Natural killer cell (primary cell): ENCODE measurements at regions not wholly inside any gene's neighbourhood (a gene's known extent, or its start where the extent isn't known, plus 50 kb on each side); places are given as distances from the start of the nearest gene placed in this dataset.

Experiments
- ATAC-seq, 3 donors: fragments of 150-1000 bp in 2 of 3; fragments of 200-7000 bp in 1 of 3; cut with Tn5 transposase; 1 replicate in 1 of 3; 2 replicates in 2 of 3; pipeline ENCODE4 v1.10.0; 2021; ENCODE audit warnings: mild to moderate bottlenecking in 2 of 3, moderate library complexity in 2 of 3
- DNase-seq, 2 donors: peaks; one replicate each; pipeline versions ENCODE4 v3.0.0 to v3.0.0-alpha.2; 2013 to 2021; ENCODE audit warnings: mixed read lengths in 1 of 2
- H3K27ac ChIP-seq: one replicate; pipeline ENCODE4 v1.5.1; 2013; ENCODE audit warnings: mild to moderate bottlenecking, low read length
- H3K27me3 ChIP-seq: one replicate; pipeline ENCODE4 v1.6.1; 2013; ENCODE audit warnings: low read length; ENCODE audit not compliant: control insufficient read depth, insufficient read depth
- H3K36me3 ChIP-seq: one replicate; pipeline ENCODE4 v1.6.1; 2013; ENCODE audit warnings: low read length; ENCODE audit not compliant: control insufficient read depth, insufficient read depth
- H3K4me1 ChIP-seq: one replicate; pipeline ENCODE4 v1.6.1; 2013; ENCODE audit warnings: low read length; ENCODE audit not compliant: control insufficient read depth, insufficient read depth
- H3K4me3 ChIP-seq: one replicate; pipeline ENCODE4 v1.5.1; 2013; ENCODE audit warnings: low read length
- H3K9me3 ChIP-seq: one replicate; pipeline ENCODE4 v1.6.1; 2013; ENCODE audit warnings: low read length; ENCODE audit not compliant: control insufficient read depth, insufficient read depth
- H3K27ac Mint-ChIP-seq, 2 donors: one replicate each; pipeline ENCODE4 v1.8.0; 2022; ENCODE audit warnings: mild to moderate bottlenecking in 2 of 2, mixed read lengths in 2 of 2, moderate library complexity in 1 of 2
- H3K27me3 Mint-ChIP-seq, 2 donors: one replicate each; pipeline ENCODE4 v1.8.0; 2022; ENCODE audit warnings: low read depth in 2 of 2, mixed read lengths in 2 of 2
- H3K36me3 Mint-ChIP-seq: one replicate; pipeline ENCODE4 v1.8.0; 2022; ENCODE audit warnings: mixed read lengths
- H3K4me1 Mint-ChIP-seq, 2 donors: one replicate each; pipeline ENCODE4 v1.8.0; 2022; ENCODE audit warnings: mixed read lengths in 2 of 2
- H3K4me3 Mint-ChIP-seq: one replicate; pipeline ENCODE4 v1.8.0; 2022; ENCODE audit warnings: mild to moderate bottlenecking, moderate library complexity, mixed read lengths
- H3K9me3 Mint-ChIP-seq, 2 donors: one replicate each; pipeline ENCODE4 v1.8.0; 2022; ENCODE audit warnings: mixed read lengths in 2 of 2
- CTCF ChIP-seq: fragments of 200-600 bp; IDR thresholded peaks from one replicate; pipeline ENCODE4 v1.8.0; 2022; ENCODE audit warnings: antibody characterized with exemption
- WGBS: methylation state at CpG from one replicate; pipeline ENCODE4 v1.1.7; 2013; ENCODE audit warnings: missing lambda C conversion rate; ENCODE audit not compliant: insufficient coverage; 5-methylcytosine and 5-hydroxymethylcytosine counted together
- intact Hi-C: fragments of 100-400 bp; cut with micrococcal nuclease; formaldehyde crosslinking; loops from one replicate; pipeline ENCODE4 v1.14.2; 2022

- 87% methylated on average over 3 of the region's 5 CpGs for WGBS
- ATAC-seq: no peak
- H3K27ac Mint-ChIP-seq: no peak overlapping the region
- H3K4me3 Mint-ChIP-seq: no peak overlapping the region
- H3K4me3 ChIP-seq: no peak overlapping the region
- H3K9me3 Mint-ChIP-seq: no peaks in the 10 kb centered on the region
- H3K4me1 Mint-ChIP-seq: no peaks in the 10 kb centered on the region
- no peak overlapping the region for H3K27ac ChIP-seq
- peaks cover 2% of the 10 kb centered on the region for H3K27me3 ChIP-seq
- intact Hi-C loops: no loop called here
- no peaks in the 10 kb centered on the region for H3K4me1 ChIP-seq
- DNase-seq: no peak
- peaks cover 8 to 10% of the 10 kb centered on the region in 2 donors for H3K27me3 Mint-ChIP-seq
- H3K36me3 Mint-ChIP-seq: no peaks in the 10 kb centered on the region
- no peaks in the 10 kb centered on the region for H3K36me3 ChIP-seq
- TF ChIP-seq CTCF: no peak
- no peaks in the 10 kb centered on the region for H3K9me3 ChIP-seq
These were observed 82.1 kb upstream of the THY1 start for GRCh38 chr11:119505071-119505470.

GRCh38 chr11:119504371-119504770 lies 81.4 kb upstream of the THY1 start:
- Histone ChIP-seq H3K36me3 (no peaks in the 10 kb centered on the region), H3K27ac (no peak overlapping the region), H3K4me3 (no peak overlapping the region), H3K27me3 (peaks cover 2% of the 10 kb centered on the region), H3K4me1 (no peaks in the 10 kb centered on the region), H3K9me3 (no peaks in the 10 kb centered on the region)
- intact Hi-C loops: no loop called here
- TF ChIP-seq CTCF: no peak
- ATAC-seq: no peak
- Mint-ChIP-seq H3K27me3 (peaks cover 11 to 15% of the 10 kb centered on the region in 2 donors), H3K9me3 (no peaks in the 10 kb centered on the region), H3K4me1 (no peaks in the 10 kb centered on the region), H3K36me3 (no peaks in the 10 kb centered on the region), H3K4me3 (no peak overlapping the region), H3K27ac (no peak overlapping the region)
- no peak for DNase-seq
- 75% methylated on average over 1 of the region's 1 CpG for WGBS

GRCh38 chr11:119501777-119502405 lies 78.9 kb upstream of the THY1 start:
- Histone ChIP-seq H3K9me3 (no peaks in the 10 kb centered on the region), H3K27ac (no peak overlapping the region), H3K4me1 (no peaks in the 10 kb centered on the region), H3K4me3 (no peak overlapping the region), H3K27me3 (peaks cover 2% of the 10 kb centered on the region), H3K36me3 (no peaks in the 10 kb centered on the region)
- Mint-ChIP-seq H3K27ac (no peak overlapping the region), H3K27me3 (peaks cover 19 to 27% of the 10 kb centered on the region in 2 donors), H3K36me3 (no peaks in the 10 kb centered on the region), H3K9me3 (no peaks in the 10 kb centered on the region), H3K4me3 (no peak overlapping the region), H3K4me1 (no peaks in the 10 kb centered on the region)
- WGBS: 71% methylated on average over 17 of the region's 21 CpGs
- TF ChIP-seq CTCF: no peak
- DNase-seq (no peak), ATAC-seq (no peak)
- intact Hi-C loops: no loop called here

GRCh38 chr11:119497717-119498116 lies 74.7 kb upstream of the THY1 start:
- no peak overlapping the region for H3K4me3 Mint-ChIP-seq
- H3K9me3 Mint-ChIP-seq: no peaks in the 10 kb centered on the region

More at GRCh38 chr11:119497717-119498116, 74.7 kb upstream of the THY1 start:
- no peaks in the 10 kb centered on the region for H3K4me1 Mint-ChIP-seq
- Histone ChIP-seq H3K9me3 (no peaks in the 10 kb centered on the region), H3K4me1 (no peaks in the 10 kb centered on the region), H3K27ac (no peak overlapping the region), H3K27me3 (peaks cover 2% of the 10 kb centered on the region), H3K36me3 (no peaks in the 10 kb centered on the region), H3K4me3 (no peak overlapping the region)
- TF ChIP-seq CTCF: no peak
- ATAC-seq (no peak), DNase-seq (no peak)
- H3K27me3 Mint-ChIP-seq: peaks cover 27 to 34% of the 10 kb centered on the region in 2 donors
- intact Hi-C loops: no loop called here
- 84% methylated on average over 8 of the region's 8 CpGs for WGBS
- H3K27ac Mint-ChIP-seq: no peak overlapping the region
- H3K36me3 Mint-ChIP-seq: no peaks in the 10 kb centered on the region
